ENCODE measurements at regions not wholly inside any gene's neighbourhood (a gene's known extent, or its start where the extent isn't known, plus 50 kb on each side); places are given as distances from the start of the nearest gene placed in this dataset.
"Not testable (repeated sequence)": the region's sequence is repeated elsewhere in the genome, so short reads cannot be mapped to it uniquely, and the experiment has no call there.

- no peak for DNase-seq
Measured at GRCh38 chr21:17231124-17231523, 281.7 kb upstream of the CXADR start.

- DNase-seq = no peak
Measured at GRCh38 chr21:17231771-17232170, 281.1 kb upstream of the CXADR start.

GRCh38 chr21:17238468-17238867 lies 274.4 kb upstream of the CXADR start:
- no peak for DNase-seq

GRCh38 chr21:17250778-17251241 lies 262.0 kb upstream of the CXADR start:
- no peak for DNase-seq

- no peak for DNase-seq
Measured at GRCh38 chr21:17257784-17258183, 255.1 kb upstream of the CXADR start.

GRCh38 chr21:17264182-17264581 lies 248.7 kb upstream of the CXADR start:
- DNase-seq = no peak

GRCh38 chr21:17269760-17270159 lies 243.1 kb upstream of the CXADR start:
- no peak for DNase-seq

GRCh38 chr21:17270229-17270628 lies 242.6 kb upstream of the CXADR start:
- no peak for DNase-seq

- no peak for DNase-seq
Measured at GRCh38 chr21:17279663-17280062, 233.2 kb upstream of the CXADR start.

- DNase-seq = not testable (repeated sequence)
Measured at GRCh38 chr21:17293016-17293562, 219.8 kb upstream of the CXADR start.

- no peak for DNase-seq
Measured at GRCh38 chr21:17295997-17296396, 216.8 kb upstream of the CXADR start.

GRCh38 chr21:17299576-17299975 lies 213.3 kb upstream of the CXADR start:
- DNase-seq = not testable (repeated sequence)

- DNase-seq = not testable (repeated sequence)
Measured at GRCh38 chr21:17327715-17328114, 185.1 kb upstream of the CXADR start.

- DNase-seq = no peak
Measured at GRCh38 chr21:17334484-17334883, 178.4 kb upstream of the CXADR start.

- no peak for DNase-seq
Measured at GRCh38 chr21:17340081-17340480, 172.8 kb upstream of the CXADR start.

GRCh38 chr21:17343055-17343454 lies 169.8 kb upstream of the CXADR start:
- no peak for DNase-seq

- no peak for DNase-seq
Measured at GRCh38 chr21:17348357-17348756, 164.5 kb upstream of the CXADR start.

- no peak for DNase-seq
Measured at GRCh38 chr21:17348849-17349248, 164.0 kb upstream of the CXADR start.

- DNase-seq = no peak
Measured at GRCh38 chr21:17351766-17352165, 161.1 kb upstream of the CXADR start.

- no peak for DNase-seq
Measured at GRCh38 chr21:17352996-17353655, 159.7 kb upstream of the CXADR start.

GRCh38 chr21:17359781-17360180 lies 153.1 kb upstream of the CXADR start:
- DNase-seq = no peak

- no peak for DNase-seq
Measured at GRCh38 chr21:17368748-17369363, 144.0 kb upstream of the CXADR start.

- DNase-seq = no peak
Measured at GRCh38 chr21:17370263-17370662, 142.6 kb upstream of the CXADR start.

GRCh38 chr21:17370916-17371315 lies 141.9 kb upstream of the CXADR start:
- DNase-seq = no peak

Data from central memory CD4-positive, alpha-beta T cell (primary cell).